Activated CD4-positive, alpha-beta T cell treated with anti-CD3 and anti-CD28 coated beads, Interleukin-2, Interleukin-6, amounts not matched to agents 100 ng/mL and 50 ng/mL, durations not matched to agents 16 hours and 8 hours (primary cell): ENCODE measurements at regions not wholly inside any gene's neighbourhood (a gene's known extent, or its start where the extent isn't known, plus 50 kb on each side); places are given as distances from the start of the nearest gene placed in this dataset.
"Not testable (repeated sequence)": the region's sequence is repeated elsewhere in the genome, so short reads cannot be mapped to it uniquely, and the experiment has no call there.

Experiments
- DNase-seq: peaks from one replicate; pipeline ENCODE4 v3.0.0-alpha.2; 2020

- no peak for DNase-seq
These were observed 338.6 kb upstream of the PCSK5 start for GRCh38 chr9:75551861-75552260.

GRCh38 chr9:75552941-75553340 is 337.5 kb upstream of the PCSK5 start:
- DNase-seq, result no peak

DNA sequence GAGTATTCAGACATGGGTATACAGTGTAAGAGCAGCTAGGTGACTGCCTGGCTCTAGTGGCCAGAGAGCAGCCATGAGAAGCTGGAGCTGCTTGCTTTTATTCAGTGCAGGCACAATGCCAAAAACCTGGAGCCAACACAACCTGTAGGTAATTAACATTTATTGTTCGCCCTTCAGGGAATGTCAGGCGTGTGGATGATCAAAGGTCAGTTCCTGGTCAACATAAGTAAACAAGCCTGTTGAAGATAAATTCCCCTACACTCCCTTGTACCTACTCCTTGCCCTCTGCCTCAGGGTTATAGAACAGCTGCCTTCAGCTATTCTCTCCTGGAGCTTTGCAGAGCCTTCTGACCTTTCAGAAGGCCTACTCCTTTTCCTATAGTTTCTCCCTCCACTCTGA is 323.7 kb upstream of the PCSK5 start:
- not testable (repeated sequence) for DNase-seq

- DNase-seq, result no peak
These were observed 319.9 kb upstream of the PCSK5 start for GRCh38 chr9:75570538-75570937.

- DNase-seq, result no peak
These were observed 315.9 kb upstream of the PCSK5 start for GRCh38 chr9:75574569-75574968.

DNA sequence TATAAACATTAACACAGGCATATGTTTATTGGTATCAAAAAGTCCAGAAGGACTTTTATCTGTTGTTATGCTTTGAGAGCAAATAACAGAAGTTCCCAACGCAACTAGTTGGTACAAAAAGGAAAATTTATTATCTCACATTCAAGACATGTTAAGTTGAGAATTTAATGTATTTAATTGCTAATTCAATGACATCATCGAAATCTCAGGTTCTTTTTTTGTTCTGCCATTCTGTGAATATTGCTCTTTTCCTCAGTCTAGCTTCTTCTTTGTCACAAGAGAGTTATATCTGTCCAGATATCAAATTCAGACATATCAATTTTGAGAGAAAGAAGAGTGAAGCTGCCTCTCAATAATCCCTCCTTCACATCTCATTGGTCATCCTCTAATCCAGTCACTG is 307.6 kb upstream of the PCSK5 start:
- DNase-seq, result no peak

DNA sequence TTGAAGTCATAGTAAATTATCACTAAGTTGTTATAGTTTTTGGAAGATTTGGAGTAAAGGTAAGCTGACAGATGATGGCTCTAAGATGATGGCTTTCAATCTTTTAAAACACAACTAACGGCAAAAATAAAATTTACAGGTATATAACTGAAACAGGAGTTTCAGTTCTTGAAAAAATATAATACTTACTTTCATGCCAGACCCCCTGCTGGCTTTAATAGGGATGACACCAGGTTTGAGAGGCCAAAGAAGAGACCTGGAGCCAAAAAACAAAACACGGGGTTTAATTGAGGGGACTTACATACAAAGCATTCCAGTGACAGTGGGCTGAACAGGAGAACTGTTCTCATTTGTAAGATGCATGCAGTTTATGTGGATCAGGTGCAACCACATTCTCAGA is 301.7 kb upstream of the PCSK5 start:
- no peak for DNase-seq

DNA sequence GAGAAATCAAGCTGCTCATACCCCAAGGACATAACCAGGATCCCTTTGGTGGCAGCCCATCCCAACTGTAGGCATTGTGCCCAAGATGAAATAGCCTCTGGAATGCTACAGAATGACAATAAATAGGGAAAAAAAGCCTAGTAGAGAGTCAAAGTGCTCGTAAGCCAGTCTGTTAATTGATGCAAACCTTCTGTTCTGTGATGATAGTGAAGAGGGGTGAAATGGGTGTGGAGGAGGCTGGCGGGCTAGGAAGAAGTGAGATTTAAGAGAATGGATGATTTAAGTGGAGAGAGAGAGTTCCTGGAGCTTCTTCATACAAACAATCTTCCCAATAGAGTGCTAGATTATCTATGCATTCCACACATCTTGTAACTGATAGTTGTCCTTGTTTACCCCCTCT is 301.0 kb upstream of the PCSK5 start:
- DNase-seq, result no peak

DNA sequence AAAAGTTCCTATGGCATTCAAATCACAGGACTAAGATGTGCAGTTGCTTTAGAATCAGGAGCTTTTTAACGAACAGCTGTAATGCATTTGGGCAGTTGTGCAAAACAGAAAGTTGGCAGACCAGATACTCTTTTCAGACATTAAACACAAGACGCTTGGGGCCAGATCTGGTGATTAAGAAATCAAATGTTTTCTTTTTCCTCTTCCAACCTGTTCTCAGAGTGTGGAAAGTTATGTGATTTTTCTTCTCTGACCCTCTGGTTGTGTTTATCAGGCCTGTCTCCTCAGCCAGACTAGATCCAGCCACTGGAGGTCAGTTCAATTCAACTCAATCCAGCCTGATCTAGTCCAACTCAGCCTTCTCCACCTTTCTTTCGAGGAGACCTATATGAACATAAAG is 298.5 kb upstream of the PCSK5 start:
- DNase-seq, result no peak

GRCh38 chr9:75592586-75592985 is 297.9 kb upstream of the PCSK5 start:
- no peak for DNase-seq

DNA sequence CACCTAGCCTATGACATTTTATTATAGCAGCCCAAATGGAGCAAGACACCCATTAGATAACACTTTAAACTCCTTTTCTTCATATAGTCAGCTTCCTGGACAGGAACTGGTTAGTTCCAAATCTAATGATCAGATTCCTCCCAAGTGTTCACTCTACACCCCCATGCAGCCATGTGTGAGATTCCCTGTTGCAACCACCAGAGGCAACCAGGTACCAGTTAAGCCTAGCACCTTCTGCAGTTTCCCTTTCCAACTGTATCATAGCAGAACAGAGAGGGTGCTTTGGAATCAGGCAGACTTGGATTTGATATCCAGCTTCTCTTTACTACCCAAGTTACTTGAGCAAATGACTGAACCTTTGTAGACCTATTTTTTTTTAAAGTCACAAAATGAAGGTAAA is 296.6 kb upstream of the PCSK5 start:
- no peak for DNase-seq

DNA sequence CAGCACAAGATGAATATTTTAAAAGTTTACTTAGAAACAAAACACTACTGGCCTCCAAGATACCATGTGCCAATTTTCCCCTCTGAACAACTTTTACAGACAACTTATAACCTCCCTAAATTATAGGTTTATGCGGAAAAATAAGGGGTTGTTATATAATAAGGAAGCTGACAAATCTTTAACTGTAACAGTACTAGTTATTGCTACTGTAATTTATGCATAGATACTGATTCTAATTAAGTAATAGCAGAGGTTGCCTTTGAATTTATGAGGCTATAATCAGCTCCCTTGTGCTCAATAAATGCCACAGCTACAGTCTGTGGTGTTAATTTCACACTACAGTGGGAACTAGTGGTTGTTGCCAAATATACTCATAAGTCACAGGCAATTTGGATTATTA is 291.3 kb upstream of the PCSK5 start:
- DNase-seq, result no peak

GRCh38 chr9:75601280-75601679 is 289.2 kb upstream of the PCSK5 start:
- no peak for DNase-seq

DNA sequence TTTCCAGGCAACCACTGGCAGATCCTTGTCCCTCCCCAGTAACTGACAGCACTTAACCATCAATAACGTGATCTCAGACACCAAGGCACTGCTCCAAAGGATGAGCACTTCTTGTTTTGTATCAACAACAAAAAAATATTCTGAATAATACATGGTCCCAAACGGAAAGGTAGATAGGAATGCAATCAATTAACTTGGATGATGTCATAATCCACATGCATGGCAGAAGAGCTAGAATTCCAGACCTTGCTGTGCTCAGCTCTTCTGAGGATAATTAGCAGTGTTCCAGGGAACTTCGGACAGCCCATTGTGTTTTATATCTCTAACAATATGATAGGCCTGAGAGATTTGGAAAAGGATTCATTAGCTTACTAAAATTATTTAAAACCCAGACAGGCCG is 288.4 kb upstream of the PCSK5 start:
- no peak for DNase-seq

DNA sequence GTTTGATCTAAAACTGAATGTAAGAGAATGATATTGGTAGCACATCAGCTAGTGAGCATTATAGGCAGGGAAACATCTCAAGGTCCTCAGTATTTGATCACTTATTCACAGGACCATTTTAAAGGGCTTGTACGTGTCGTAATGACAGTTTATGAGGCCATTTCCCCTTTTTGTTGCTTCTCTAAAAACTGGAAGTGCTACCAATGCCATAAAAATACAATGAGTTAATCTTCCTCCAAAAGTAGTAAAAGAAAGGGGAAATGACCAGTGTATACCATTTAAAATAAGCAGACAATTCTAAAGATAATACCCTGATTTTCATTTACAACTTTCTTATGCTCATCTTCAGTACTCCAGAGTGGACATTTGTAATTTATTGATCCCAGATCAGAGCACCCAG is 285.8 kb upstream of the PCSK5 start:
- DNase-seq, result no peak

- DNase-seq, result no peak
These were observed 283.0 kb upstream of the PCSK5 start for GRCh38 chr9:75607521-75607920.

DNA sequence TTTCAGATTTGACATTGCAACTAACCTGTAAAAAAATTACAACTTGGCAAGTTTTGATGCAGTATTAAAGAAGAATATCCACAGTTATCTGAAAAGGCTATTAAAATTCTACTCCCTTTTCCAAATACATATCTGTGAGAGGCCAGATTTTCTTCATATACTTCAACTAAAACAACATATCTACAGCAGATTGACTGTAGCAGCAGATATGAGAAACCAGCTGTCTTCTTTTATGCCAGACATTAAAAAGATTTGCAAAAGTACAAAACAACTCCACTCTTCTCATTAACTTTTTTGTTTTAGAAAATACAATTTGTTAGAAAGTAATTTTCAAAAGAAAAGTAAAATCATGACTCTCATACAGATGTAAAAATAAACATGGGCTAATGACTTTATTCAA is 281.1 kb upstream of the PCSK5 start:
- no peak for DNase-seq

GRCh38 chr9:75610246-75610645 is 280.2 kb upstream of the PCSK5 start:
- DNase-seq, result no peak

GRCh38 chr9:75612205-75612604 is 278.3 kb upstream of the PCSK5 start:
- DNase-seq, result no peak

GRCh38 chr9:75612754-75613153 is 277.7 kb upstream of the PCSK5 start:
- DNase-seq, result no peak

GRCh38 chr9:75615284-75615683 is 275.2 kb upstream of the PCSK5 start:
- DNase-seq, result no peak

- no peak for DNase-seq
These were observed 274.4 kb upstream of the PCSK5 start for GRCh38 chr9:75616052-75616451.

- DNase-seq, result no peak
These were observed 273.5 kb upstream of the PCSK5 start for GRCh38 chr9:75616841-75617566.

GRCh38 chr9:75623462-75623861 is 267.0 kb upstream of the PCSK5 start:
- DNase-seq, result no peak

GRCh38 chr9:75624998-75625397 is 265.5 kb upstream of the PCSK5 start:
- no peak for DNase-seq

DNA sequence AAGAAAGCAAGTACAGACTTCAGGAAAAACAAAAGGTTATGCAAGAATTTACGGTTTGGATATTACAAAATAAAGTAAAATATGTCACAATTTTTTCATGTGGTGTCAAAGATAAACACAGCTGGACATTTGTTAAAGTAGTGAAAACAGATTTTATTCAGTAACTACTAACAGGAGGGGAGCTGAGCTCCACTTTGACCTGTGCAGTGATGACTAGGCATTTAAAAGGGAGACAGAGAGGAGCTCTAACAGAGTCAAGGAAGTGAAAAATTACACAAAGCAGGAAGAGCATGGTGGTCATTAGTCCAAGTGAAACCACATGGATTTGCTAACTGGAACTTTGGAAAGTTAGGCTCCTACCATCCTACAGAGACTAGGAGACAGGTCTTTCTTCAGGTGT is 263.6 kb upstream of the PCSK5 start:
- DNase-seq, result no peak
